Kidney (tissue), 13 donors: ENCODE measurements at regions not wholly inside any gene's neighbourhood (a gene's known extent, or its start where the extent isn't known, plus 50 kb on each side); places are given as distances from the start of the nearest gene placed in this dataset.

Experiments used
- DNase-seq, 5 donors: peaks; one replicate each; pipeline ENCODE4 v3.0.0-alpha.2; 2013 to 2020
- FAIRE-seq: peaks from 2 replicates; lab custom pipeline; 2012; peaks lifted over from hg19 to GRCh38; lab: Jason Lieb, UNC
- H3K27ac ChIP-seq, 2 donors: one replicate each; pipeline ENCODE4 v1.7.0; 2013; ENCODE audit warnings: low read depth in 2 of 2, low read length in 2 of 2, inconsistent platforms in 1 of 2
- H3K27me3 ChIP-seq: one replicate; pipeline ENCODE4 v1.7.1; 2013; ENCODE audit warnings: low read length, inconsistent platforms; ENCODE audit not compliant: control insufficient read depth, insufficient read depth
- H3K36me3 ChIP-seq, 3 donors: one replicate each; pipeline versions ENCODE4 v1.7.0 to v1.7.1; 2013; ENCODE audit warnings: low read length in 3 of 3, control low read depth in 1 of 3, inconsistent platforms in 1 of 3; ENCODE audit not compliant: insufficient read depth in 3 of 3, control insufficient read depth in 2 of 3
- H3K4me1 ChIP-seq, 3 donors: one replicate each; pipeline versions ENCODE4 v1.7.0 to v1.7.1; 2013; ENCODE audit warnings: low read length in 3 of 3, inconsistent platforms in 1 of 3, low read depth in 1 of 3; ENCODE audit not compliant: control insufficient read depth in 2 of 3, insufficient read depth in 2 of 3
- H3K4me3 ChIP-seq, 3 donors: one replicate each; pipeline versions ENCODE4 v1.7.0 to v1.8.1; 2013; ENCODE audit warnings: low read length in 3 of 3, control low read depth in 1 of 3, inconsistent platforms in 1 of 3
- H3K9ac ChIP-seq, 3 donors: one replicate each; pipeline versions ENCODE4 v1.7.0 to v1.7.1; 2013; ENCODE audit warnings: low read length in 3 of 3, control low read depth in 1 of 3, inconsistent platforms in 1 of 3
- H3K9me3 ChIP-seq, 3 donors: one replicate each; pipeline versions ENCODE4 v1.7.0 to v1.7.1; 2013; ENCODE audit warnings: low read length in 3 of 3, control low read depth in 1 of 3, inconsistent platforms in 1 of 3; ENCODE audit not compliant: control insufficient read depth in 2 of 3, insufficient read depth in 1 of 3
- intact Hi-C: fragments of 100-400 bp; cut with DNase I; formaldehyde crosslinking; loops from one replicate; pipeline ENCODE4 v1.11.1; 2022
- TF ChIP-seq, protein P1 (sequence below): IDR thresholded peaks from 3 replicates; pipeline ENCODE4 v1.5.1; 2012; ENCODE audit warnings: mild to moderate bottlenecking, moderate library complexity, borderline replicate concordance; ENCODE audit not compliant: insufficient read depth; ENCODE audit errors: extremely low read depth
- donor health status: control.
- donor health status: control.
- donor health status: control.
- donor health status: control.
- donor health status: control.
- donor health status: DM: yes; HTN: yes; CAD: no.
- donor health status: Normal renal cell carcinoma (clear cell type).

DNA sequence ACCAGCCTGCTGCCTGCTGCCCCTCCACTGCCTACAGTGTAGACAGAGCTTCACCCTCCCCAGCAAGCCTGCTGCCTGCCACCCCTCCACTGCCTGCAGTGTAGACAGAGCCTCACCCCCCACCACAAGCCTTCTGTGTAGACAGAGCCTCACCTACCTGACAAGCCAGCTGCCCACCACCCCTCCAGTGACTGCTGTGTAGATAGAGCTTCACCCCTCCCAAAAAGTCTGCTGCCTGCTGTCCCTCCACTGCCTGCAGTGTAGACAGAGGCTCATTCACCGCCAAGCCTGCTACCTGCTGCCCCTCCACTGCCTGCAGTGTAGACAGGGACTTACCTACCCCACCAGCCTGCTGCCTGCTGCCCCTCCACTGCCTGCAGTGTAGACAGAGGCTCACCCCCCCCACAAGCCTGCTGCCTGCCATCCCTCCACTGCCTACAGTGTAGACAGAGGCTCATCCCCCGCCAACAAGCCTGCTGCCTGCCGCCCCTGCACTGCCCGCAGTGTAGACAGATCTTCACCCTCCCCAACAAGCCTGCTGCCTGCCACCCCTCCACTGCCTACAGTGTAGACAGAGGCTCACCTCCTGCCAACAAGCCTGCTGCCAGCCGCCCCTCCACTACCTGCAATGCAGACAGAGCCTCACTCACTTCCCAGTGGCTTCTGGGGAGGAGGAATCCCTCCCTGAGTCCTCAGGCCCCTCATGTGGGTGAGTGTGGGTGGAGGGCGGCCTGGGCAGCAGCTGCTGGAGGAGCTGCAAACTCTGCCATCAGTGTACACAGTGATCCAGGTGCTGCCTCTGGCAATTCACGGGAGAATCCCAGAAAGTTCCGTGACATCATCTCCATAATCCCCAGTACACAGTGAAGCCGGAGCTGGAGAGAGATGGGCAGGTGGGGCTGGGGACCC lies 140.9 kb downstream of the DLL1 start:
- Histone ChIP-seq H3K27ac (no peak overlapping the region), H3K36me3 (no peaks in the 10 kb centered on the region), H3K9me3 (no peaks in the 10 kb centered on the region), H3K27me3 (no peaks in the 10 kb centered on the region), H3K4me1 (peaks cover 0 to 8% (median 0%) of the 10 kb centered on the region in 3 donors), H3K4me3 (no peak overlapping the region), H3K9ac (no peak overlapping the region)
- intact Hi-C loops, result no loop called here
- peak in 2 of 5 donors; percentile 37 to 49 for DNase-seq
- no peak for FAIRE-seq
- TF ChIP-seq, protein P1, sequence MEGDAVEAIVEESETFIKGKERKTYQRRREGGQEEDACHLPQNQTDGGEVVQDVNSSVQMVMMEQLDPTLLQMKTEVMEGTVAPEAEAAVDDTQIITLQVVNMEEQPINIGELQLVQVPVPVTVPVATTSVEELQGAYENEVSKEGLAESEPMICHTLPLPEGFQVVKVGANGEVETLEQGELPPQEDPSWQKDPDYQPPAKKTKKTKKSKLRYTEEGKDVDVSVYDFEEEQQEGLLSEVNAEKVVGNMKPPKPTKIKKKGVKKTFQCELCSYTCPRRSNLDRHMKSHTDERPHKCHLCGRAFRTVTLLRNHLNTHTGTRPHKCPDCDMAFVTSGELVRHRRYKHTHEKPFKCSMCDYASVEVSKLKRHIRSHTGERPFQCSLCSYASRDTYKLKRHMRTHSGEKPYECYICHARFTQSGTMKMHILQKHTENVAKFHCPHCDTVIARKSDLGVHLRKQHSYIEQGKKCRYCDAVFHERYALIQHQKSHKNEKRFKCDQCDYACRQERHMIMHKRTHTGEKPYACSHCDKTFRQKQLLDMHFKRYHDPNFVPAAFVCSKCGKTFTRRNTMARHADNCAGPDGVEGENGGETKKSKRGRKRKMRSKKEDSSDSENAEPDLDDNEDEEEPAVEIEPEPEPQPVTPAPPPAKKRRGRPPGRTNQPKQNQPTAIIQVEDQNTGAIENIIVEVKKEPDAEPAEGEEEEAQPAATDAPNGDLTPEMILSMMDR, result no peak

DNA sequence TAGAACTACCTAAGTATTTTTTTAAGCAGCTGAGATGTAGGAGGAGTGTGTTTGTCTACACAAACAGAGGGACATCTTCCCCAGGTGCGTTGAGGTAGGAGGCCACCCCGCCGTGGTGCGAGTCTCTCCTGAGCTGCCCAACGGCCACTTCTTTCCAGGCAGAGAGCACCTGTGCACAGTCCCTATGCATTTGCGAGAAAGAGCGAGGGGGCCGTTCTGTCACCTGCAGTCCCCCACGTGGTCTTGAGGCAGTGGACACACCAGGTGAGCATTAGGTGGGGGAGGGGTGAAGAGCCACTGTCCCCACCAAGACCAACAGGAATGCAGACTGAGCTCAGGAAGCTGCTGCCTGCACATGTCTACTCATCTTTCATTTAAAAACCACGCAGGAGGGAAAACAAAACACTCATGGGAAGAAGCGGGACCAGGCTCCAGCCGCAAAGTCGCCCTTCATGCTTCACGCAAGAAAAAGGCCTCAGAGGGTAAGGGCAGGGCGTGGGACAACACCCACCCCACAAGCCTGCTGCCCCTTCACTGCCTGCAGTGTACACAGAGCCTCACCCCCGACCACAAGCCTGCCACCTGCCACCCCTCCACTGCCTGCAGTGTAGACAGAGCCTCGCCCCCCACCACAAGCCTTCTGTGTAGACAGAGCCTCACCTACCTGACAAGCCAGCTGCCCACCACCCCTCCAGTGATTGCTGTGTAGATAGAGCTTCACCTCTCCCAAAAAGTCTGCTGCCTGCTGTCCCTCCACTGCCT lies 142.0 kb downstream of the DLL1 start:
- Histone ChIP-seq H3K4me1 (peaks cover 0 to 8% (median 0%) of the 10 kb centered on the region in 3 donors), H3K27me3 (no peaks in the 10 kb centered on the region), H3K4me3 (no peak overlapping the region), H3K36me3 (no peaks in the 10 kb centered on the region), H3K27ac (no peak overlapping the region), H3K9me3 (peaks cover 0 to 4% (median 0%) of the 10 kb centered on the region in 3 donors), H3K9ac (no peak overlapping the region)
- TF ChIP-seq, protein P1, result no peak
- intact Hi-C loops, result no loop called here
- FAIRE-seq (no peak), DNase-seq (peak in 2 of 5 donors; percentile 47 to 53)

DNA sequence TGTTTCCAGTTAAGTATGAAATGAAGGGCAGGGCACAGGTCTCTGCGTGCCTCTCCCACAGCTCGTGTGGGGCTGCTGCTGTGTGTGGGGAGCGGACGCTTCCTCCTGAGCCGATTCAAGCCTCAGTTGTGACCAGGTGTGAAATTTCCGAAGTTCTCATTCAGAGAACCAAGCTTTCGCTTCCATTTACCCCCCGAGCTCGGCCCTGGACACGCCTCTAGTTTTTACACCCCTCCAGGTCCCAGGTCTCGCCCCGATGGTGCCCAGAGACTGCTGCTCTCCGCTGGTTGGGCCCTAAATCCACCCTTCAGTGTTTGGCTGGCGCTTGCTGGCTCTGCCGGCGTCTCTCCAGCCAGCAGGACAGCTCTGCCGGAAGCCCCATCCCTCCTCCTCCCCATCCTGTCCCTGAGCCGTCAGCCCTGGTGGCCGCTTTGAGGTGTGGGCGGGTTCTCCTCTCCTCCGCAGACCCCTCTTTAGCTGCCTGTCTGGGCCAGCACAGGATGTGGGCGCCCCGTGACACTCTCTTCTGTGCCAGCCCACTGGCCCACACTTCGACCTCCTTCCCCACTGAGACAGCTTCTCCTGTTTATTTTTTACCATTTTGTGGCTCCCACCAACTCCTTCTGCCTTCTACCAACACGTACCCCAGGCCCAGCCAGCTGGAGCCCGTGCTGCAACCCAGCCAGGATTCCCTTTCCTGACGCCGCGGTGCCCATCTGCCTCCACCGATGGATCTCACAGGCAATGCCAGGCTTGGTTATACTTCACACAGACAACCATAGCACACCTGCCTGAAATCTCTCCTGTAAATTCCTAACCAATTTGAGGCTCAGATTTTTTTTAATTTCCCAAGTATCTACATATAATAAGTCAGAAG lies 142.8 kb downstream of the DLL1 start:
- Histone ChIP-seq H3K9me3 (peaks cover 0 to 4% (median 0%) of the 10 kb centered on the region in 3 donors), H3K4me3 (peak overlapping the region in 1 of 3 donors; percentile 28), H3K27me3 (no peaks in the 10 kb centered on the region), H3K9ac (no peak overlapping the region), H3K27ac (no peak overlapping the region), H3K36me3 (no peaks in the 10 kb centered on the region), H3K4me1 (peaks cover 0 to 8% (median 0%) of the 10 kb centered on the region in 3 donors)
- FAIRE-seq (no peak), DNase-seq (peak; percentile 50 to 75 (median 64))
- intact Hi-C loops, result no loop called here
- TF ChIP-seq, protein P1, result no peak
